ENCODE measurements at regions not wholly inside any gene's neighbourhood (a gene's known extent, or its start where the extent isn't known, plus 50 kb on each side); places are given as distances from the start of the nearest gene placed in this dataset.

- TF ChIP-seq, protein P1, sequence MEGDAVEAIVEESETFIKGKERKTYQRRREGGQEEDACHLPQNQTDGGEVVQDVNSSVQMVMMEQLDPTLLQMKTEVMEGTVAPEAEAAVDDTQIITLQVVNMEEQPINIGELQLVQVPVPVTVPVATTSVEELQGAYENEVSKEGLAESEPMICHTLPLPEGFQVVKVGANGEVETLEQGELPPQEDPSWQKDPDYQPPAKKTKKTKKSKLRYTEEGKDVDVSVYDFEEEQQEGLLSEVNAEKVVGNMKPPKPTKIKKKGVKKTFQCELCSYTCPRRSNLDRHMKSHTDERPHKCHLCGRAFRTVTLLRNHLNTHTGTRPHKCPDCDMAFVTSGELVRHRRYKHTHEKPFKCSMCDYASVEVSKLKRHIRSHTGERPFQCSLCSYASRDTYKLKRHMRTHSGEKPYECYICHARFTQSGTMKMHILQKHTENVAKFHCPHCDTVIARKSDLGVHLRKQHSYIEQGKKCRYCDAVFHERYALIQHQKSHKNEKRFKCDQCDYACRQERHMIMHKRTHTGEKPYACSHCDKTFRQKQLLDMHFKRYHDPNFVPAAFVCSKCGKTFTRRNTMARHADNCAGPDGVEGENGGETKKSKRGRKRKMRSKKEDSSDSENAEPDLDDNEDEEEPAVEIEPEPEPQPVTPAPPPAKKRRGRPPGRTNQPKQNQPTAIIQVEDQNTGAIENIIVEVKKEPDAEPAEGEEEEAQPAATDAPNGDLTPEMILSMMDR (IDR thresholded peaks at IDR 0.05) = no peak
- ATAC-seq (ENCODE audit: low FRiP score) (no peak), DNase-seq (ENCODE audit: low spot score) (no peak)
These were observed 84.2 kb upstream of the BMP2 start for GRCh38 chr20:6683021-6683977.

DNA sequence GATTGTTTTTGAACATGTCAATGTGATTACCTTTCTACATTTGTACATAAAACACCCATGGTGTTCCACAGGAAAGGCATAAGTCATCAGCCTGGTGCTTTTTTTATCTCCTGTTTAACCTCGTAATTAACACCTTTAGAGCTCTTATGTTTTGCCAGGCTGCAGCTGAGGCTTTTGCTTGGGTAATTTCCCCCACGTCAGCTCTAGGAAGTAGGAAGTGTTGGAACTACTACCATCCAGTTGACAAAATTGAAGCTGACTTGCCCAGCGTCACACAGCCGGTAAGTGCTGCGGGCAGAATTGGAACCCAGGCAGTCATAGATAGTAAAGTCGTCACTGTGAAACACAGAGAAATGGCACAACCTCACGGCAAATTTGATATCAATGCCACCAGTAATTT lies 86.6 kb upstream of the BMP2 start:
- DNase-seq (ENCODE audit: low spot score) = no peak
- TF ChIP-seq, protein P1 (IDR thresholded peaks at IDR 0.05) = no peak
- ATAC-seq (ENCODE audit: low FRiP score) = no peak

DNA sequence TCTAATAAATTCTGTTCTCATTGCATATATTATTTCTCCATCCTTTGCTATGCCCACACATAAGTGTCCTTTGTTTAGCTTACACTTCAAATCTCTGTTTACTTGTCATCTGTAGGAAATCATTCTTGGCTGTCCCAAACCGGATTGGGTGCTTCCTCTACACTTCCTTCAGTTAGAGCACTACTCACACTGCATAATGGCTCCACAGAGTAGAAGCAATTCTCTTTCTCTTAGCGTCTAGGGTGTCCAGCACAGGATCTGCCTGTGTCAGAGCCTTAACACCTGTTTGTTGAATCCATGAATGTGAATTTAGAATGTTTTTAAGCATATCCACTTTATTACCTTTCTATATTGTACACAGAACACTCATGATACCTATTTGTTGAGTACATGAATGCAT lies 87.0 kb upstream of the BMP2 start:
- TF ChIP-seq, protein P1 (IDR thresholded peaks at IDR 0.05) = no peak
- DNase-seq (ENCODE audit: low spot score) (no peak), ATAC-seq (ENCODE audit: low FRiP score) (no peak)

DNA sequence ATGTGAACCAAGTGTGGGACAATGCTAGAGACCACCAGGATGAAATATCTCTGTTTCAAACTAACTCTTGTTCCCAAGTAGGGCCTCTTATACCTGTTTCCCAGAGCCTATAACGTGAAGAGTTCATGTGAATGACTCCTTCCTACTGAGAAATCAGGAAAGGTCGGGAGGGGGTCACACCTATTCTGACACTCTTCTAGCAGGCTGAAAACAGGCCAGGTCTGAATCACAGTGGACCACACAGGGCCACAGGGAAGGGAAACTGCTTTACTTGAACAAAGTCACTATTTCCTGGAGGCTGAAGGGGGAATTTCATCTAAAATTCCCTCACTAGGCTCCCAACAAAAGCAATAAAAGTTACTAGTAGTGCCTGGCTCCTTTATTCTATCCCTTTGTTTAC lies 88.4 kb upstream of the BMP2 start:
- ATAC-seq (ENCODE audit: low FRiP score) = no peak
- no peak for DNase-seq (ENCODE audit: low spot score)
- TF ChIP-seq, protein P1 (IDR thresholded peaks at IDR 0.05) = no peak

- ATAC-seq (ENCODE audit: low FRiP score) (no peak), DNase-seq (ENCODE audit: low spot score) (no peak)
- TF ChIP-seq, protein P1 (IDR thresholded peaks at IDR 0.05) = no peak
These were observed 89.4 kb upstream of the BMP2 start for GRCh38 chr20:6678101-6678500.

GRCh38 chr20:6674831-6675230 lies 92.7 kb upstream of the BMP2 start:
- ATAC-seq (ENCODE audit: low FRiP score) = no peak
- no peak for DNase-seq (ENCODE audit: low spot score)
- TF ChIP-seq, protein P1 (IDR thresholded peaks at IDR 0.05) = no peak

DNA sequence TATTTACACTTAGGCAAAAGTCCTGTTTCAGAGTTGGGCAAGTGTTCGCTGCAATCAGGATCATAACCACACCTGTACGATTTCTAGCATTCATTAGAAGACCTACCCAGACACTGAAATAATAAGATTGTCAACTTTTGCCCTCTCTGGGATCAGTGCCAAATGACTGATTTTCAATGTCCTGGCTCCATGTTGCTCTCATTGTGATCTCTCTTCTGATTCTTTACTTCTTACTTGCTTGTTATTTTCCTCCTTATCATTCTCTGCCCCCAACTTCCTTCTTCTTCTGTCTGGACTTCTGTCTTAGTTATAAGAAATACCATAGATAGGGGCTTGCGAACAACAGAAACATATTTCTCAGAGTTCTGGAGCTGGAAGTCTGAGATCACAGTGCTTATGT lies 94.4 kb upstream of the BMP2 start:
- no peak for ATAC-seq (ENCODE audit: low FRiP score)
- TF ChIP-seq, protein P1 (IDR thresholded peaks at IDR 0.05) = no peak
- DNase-seq (ENCODE audit: low spot score) = no peak

All from omental fat pad (tissue), 3 donors.